ENCODE measurements at regions not wholly inside any gene's neighbourhood (a gene's known extent, or its start where the extent isn't known, plus 50 kb on each side); places are given as distances from the start of the nearest gene placed in this dataset.

DNA sequence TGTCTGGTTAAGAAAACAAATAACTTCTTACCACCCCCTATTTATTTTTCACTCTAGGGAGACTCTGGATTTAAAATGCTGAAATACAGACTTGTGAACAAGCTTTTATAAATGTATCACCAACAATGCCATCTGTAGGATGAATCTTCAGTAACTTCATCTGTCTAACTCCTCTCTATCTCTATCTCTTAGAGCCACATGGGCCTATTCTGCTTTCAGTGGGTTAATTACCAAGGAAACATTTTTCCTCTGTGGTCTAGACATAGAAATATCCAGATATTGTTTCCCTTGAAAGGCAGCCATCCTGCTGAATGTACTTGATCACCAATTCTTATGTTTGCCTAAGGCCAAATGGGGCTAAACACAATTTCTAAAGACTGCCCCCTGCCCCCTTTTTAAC lies 167.6 kb upstream of the COL8A1 start:
- H3K4me1 Mint-ChIP-seq: no peaks in the 10 kb centered on the region
- Histone ChIP-seq H3K27ac (no peak overlapping the region), H3K4me1 (no peaks in the 10 kb centered on the region), H3K36me3 (no peaks in the 10 kb centered on the region), H4K20me1 (ENCODE audit: low read depth) (no peaks in the 10 kb centered on the region), H3K4me2 (no peak overlapping the region), H3F3A (ENCODE audit: low read depth) (no peaks in the 10 kb centered on the region), H3K9ac (no peak overlapping the region), H2AFZ (replicated peaks) (no peak overlapping the region), H3K9me3 (ENCODE audit: low read depth) (no peaks in the 10 kb centered on the region), H3K27me3 (no peaks in the 10 kb centered on the region), H3K4me3 (no peak overlapping the region), H3K79me2 (ENCODE audit: low read depth) (no peaks in the 10 kb centered on the region)
- H3K4me3 Mint-ChIP-seq: no peak overlapping the region
- H3K27me3 Mint-ChIP-seq (ENCODE audit: insufficient read depth, low read depth): no peaks in the 10 kb centered on the region
- H3K36me3 Mint-ChIP-seq: no peaks in the 10 kb centered on the region
- DNase-seq (ENCODE audit: low spot score): no peak
- no peaks in the 10 kb centered on the region for H3K9me3 Mint-ChIP-seq
- no peak overlapping the region for H3K27ac Mint-ChIP-seq
- TF ChIP-seq, protein P1, sequence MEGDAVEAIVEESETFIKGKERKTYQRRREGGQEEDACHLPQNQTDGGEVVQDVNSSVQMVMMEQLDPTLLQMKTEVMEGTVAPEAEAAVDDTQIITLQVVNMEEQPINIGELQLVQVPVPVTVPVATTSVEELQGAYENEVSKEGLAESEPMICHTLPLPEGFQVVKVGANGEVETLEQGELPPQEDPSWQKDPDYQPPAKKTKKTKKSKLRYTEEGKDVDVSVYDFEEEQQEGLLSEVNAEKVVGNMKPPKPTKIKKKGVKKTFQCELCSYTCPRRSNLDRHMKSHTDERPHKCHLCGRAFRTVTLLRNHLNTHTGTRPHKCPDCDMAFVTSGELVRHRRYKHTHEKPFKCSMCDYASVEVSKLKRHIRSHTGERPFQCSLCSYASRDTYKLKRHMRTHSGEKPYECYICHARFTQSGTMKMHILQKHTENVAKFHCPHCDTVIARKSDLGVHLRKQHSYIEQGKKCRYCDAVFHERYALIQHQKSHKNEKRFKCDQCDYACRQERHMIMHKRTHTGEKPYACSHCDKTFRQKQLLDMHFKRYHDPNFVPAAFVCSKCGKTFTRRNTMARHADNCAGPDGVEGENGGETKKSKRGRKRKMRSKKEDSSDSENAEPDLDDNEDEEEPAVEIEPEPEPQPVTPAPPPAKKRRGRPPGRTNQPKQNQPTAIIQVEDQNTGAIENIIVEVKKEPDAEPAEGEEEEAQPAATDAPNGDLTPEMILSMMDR (IDR thresholded peaks at IDR 0.05): no peak
- TF ChIP-seq EZH2 (IDR thresholded peaks at IDR 0.05): no peak

DNA sequence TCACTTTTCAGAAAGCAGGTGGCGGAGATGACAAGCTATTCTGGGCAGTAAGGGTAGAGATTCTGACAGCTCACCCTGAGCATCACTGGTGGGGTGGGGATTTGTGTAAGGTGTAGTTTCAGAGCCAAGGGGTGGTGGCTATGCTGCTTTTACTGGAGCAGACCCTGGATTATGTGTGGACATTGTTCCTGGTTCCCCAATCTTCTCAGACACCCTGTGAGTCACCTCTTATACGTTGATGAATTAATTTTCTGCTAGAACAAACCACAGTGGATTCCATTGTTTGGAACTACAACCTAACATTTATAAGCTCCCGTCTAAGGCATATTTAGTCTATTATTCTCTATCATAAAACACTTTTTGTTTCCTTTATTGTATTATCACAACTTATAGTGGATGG lies 169.5 kb upstream of the COL8A1 start:
- Mint-ChIP-seq H3K36me3 (no peaks in the 10 kb centered on the region), H3K9me3 (no peaks in the 10 kb centered on the region)

DNA sequence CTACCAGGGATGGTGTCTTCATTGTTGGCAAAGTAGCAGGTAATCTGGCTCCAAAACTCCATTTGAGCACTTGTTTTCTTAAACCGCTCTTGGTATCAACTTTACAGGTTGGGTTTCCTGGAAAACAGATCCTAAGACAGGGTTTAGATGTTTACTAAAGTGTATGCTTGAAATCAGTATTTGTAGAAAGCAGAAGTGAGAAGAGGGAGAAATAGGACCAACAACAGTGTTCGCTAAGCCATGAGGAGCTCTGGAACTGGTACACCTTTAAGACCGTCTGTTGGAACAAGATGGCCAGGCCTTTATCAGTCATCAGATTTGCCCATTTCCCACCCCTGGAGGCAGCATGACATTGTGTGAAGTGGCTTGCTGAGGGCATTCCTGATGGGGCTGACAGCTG lies 171.0 kb upstream of the COL8A1 start:
- Histone ChIP-seq H3K4me3 (no peak overlapping the region), H3K36me3 (no peaks in the 10 kb centered on the region), H3K27me3 (no peaks in the 10 kb centered on the region), H3K79me2 (ENCODE audit: low read depth) (no peaks in the 10 kb centered on the region), H3K4me2 (no peak overlapping the region), H3F3A (ENCODE audit: low read depth) (no peaks in the 10 kb centered on the region), H3K9ac (no peak overlapping the region), H3K27ac (no peak overlapping the region), H3K9me3 (ENCODE audit: low read depth) (no peaks in the 10 kb centered on the region), H4K20me1 (ENCODE audit: low read depth) (no peaks in the 10 kb centered on the region), H3K4me1 (no peaks in the 10 kb centered on the region), H2AFZ (replicated peaks) (no peak overlapping the region)
- no peaks in the 10 kb centered on the region for H3K9me3 Mint-ChIP-seq
- no peaks in the 10 kb centered on the region for H3K27me3 Mint-ChIP-seq (ENCODE audit: insufficient read depth, low read depth)
- no peaks in the 10 kb centered on the region for H3K36me3 Mint-ChIP-seq
- TF ChIP-seq, protein P1 (IDR thresholded peaks at IDR 0.05): no peak
- no peak for TF ChIP-seq EZH2phosphoT487 (IDR thresholded peaks at IDR 0.05)
- no peak for TF ChIP-seq EZH2 (IDR thresholded peaks at IDR 0.05)
- H3K27ac Mint-ChIP-seq: no peak overlapping the region
- no peaks in the 10 kb centered on the region for H3K4me1 Mint-ChIP-seq
- DNase-seq (ENCODE audit: low spot score): no peak
- H3K4me3 Mint-ChIP-seq: no peak overlapping the region

More for the DNA sequence above, 169.5 kb upstream of the COL8A1 start:
- Histone ChIP-seq H3K4me3 (no peak overlapping the region), H3K9ac (no peak overlapping the region), H2AFZ (replicated peaks) (no peak overlapping the region), H3K79me2 (ENCODE audit: low read depth) (no peaks in the 10 kb centered on the region), H3K36me3 (no peaks in the 10 kb centered on the region), H3K4me2 (no peak overlapping the region), H3K4me1 (no peaks in the 10 kb centered on the region), H3K27me3 (no peaks in the 10 kb centered on the region), H4K20me1 (ENCODE audit: low read depth) (no peaks in the 10 kb centered on the region), H3K27ac (no peak overlapping the region), H3F3A (ENCODE audit: low read depth) (no peaks in the 10 kb centered on the region), H3K9me3 (ENCODE audit: low read depth) (no peaks in the 10 kb centered on the region)
- TF ChIP-seq EZH2phosphoT487 (IDR thresholded peaks at IDR 0.05) (no peak), EZH2 (IDR thresholded peaks at IDR 0.05) (no peak)
- TF ChIP-seq, protein P1 (IDR thresholded peaks at IDR 0.05): no peak
- no peaks in the 10 kb centered on the region for H3K4me1 Mint-ChIP-seq
- DNase-seq (ENCODE audit: low spot score): no peak
- no peak overlapping the region for H3K27ac Mint-ChIP-seq
- H3K4me3 Mint-ChIP-seq: no peak overlapping the region
- no peaks in the 10 kb centered on the region for H3K27me3 Mint-ChIP-seq (ENCODE audit: insufficient read depth, low read depth)

DNA sequence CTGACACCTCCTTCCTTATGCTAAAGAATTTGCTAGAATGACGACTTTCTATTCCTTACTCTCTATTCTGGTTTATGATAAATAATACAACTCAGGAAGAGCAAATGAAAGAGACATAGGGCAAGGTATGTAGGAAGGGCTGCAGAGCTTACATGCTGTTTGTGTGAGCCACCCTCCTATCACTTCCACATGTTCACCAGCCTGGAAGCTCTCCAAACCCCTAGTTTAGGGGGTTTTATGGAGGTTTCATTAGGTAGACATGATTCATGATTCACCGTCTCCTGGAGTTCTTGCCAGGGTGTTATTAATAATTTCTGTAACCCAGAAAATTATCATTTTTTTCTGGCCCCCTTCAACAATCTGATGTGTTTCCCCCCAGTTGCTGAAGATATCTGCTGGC lies 172.1 kb upstream of the COL8A1 start:
- Histone ChIP-seq H3K27ac (no peak overlapping the region), H3K9ac (no peak overlapping the region), H3K9me3 (ENCODE audit: low read depth) (no peaks in the 10 kb centered on the region), H3K4me3 (no peak overlapping the region), H2AFZ (replicated peaks) (no peak overlapping the region), H3K4me2 (no peak overlapping the region), H3K36me3 (no peaks in the 10 kb centered on the region), H4K20me1 (ENCODE audit: low read depth) (no peaks in the 10 kb centered on the region), H3K27me3 (no peaks in the 10 kb centered on the region), H3F3A (ENCODE audit: low read depth) (no peaks in the 10 kb centered on the region), H3K79me2 (ENCODE audit: low read depth) (no peaks in the 10 kb centered on the region), H3K4me1 (no peaks in the 10 kb centered on the region)
- no peak for DNase-seq (ENCODE audit: low spot score)
- Mint-ChIP-seq H3K27ac (no peak overlapping the region), H3K27me3 (ENCODE audit: insufficient read depth, low read depth) (no peaks in the 10 kb centered on the region), H3K9me3 (no peaks in the 10 kb centered on the region), H3K4me1 (no peaks in the 10 kb centered on the region), H3K4me3 (no peak overlapping the region), H3K36me3 (no peaks in the 10 kb centered on the region)
- TF ChIP-seq EZH2 (IDR thresholded peaks at IDR 0.05) (no peak), EZH2phosphoT487 (IDR thresholded peaks at IDR 0.05) (no peak)
- TF ChIP-seq, protein P1 (IDR thresholded peaks at IDR 0.05): no peak

Measured in neural progenitor cell (in vitro differentiated cells).